ENCODE measurements at regions not wholly inside any gene's neighbourhood (a gene's known extent, or its start where the extent isn't known, plus 50 kb on each side); places are given as distances from the start of the nearest gene placed in this dataset.
A peak's percentile ranks its signal among the peaks of the same experiment; 100 is the strongest.
"Not testable (repeated sequence)": the region's sequence is repeated elsewhere in the genome, so short reads cannot be mapped to it uniquely, and the experiment has no call there.

DNA sequence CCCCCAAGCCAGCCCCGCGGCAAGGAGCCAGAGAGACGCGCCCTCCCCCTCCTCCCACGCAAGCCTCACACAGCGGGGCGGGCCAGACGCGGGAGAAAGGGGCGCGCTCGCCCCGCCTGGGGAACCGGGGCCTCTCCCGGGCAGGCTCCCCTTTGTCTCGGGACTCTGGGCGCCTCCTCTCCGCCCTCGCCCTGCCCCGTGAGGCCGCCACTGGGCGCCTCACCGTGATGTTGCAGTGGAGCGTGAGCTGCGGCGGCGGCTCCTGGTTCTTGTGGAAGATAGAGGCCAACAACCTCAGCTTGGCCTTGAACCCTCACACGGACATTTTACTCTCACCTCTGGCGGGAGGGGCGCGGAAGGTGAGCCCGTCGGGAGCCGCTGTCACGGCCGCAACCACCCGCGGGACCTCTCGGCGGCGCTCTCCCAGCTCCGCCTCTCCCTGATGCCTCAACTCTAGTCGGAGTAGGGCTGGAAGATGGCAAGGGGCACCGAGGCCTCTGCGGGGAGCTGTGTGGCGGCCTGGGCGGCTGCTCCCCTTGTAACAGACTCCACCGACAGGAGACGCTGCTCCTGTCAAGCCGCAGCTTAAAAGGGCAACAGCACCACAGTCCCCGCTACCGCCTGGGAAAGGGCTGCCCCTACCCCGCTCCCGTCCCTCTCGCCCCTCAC, 179.2 kb upstream of the ZSCAN2 start:
- DNase-seq: peak; percentile 58

- DNase-seq: peak; percentile 33
Measured at GRCh38 chr15:84425327-84425726, 175.5 kb upstream of the ZSCAN2 start.

GRCh38 chr15:84473305-84473877, 127.4 kb upstream of the ZSCAN2 start:
- not testable (repeated sequence) for DNase-seq

GRCh38 chr15:84476364-84477033, 124.3 kb upstream of the ZSCAN2 start:
- DNase-seq: not testable (repeated sequence)

- DNase-seq: not testable (repeated sequence)
Measured at GRCh38 chr15:84477550-84477949, 123.3 kb upstream of the ZSCAN2 start.

DNA sequence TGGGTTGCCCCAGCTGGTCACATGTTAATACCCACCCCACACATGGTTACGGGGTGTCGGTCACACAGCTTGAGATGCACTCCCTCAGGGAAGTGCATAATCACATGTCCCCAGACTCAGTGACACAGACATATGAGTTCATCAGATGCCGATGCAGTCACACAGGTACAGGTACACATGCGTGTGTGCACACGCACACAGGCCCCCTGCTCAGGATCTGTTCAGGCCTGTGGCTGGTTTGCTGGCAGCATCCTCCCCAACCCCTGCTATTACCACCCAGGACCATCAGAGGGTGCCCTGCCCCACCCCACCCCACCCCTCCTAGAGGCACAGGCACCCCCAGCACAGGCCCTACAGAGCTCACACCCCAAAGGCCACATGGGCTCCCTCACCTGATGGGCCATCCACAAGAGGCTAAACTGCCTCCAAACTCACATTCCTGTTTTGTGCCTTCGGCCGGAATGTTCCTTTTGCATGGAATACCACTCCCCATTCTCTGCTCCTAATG, 120.6 kb upstream of the ZSCAN2 start:
- DNase-seq: not testable (repeated sequence)

DNA sequence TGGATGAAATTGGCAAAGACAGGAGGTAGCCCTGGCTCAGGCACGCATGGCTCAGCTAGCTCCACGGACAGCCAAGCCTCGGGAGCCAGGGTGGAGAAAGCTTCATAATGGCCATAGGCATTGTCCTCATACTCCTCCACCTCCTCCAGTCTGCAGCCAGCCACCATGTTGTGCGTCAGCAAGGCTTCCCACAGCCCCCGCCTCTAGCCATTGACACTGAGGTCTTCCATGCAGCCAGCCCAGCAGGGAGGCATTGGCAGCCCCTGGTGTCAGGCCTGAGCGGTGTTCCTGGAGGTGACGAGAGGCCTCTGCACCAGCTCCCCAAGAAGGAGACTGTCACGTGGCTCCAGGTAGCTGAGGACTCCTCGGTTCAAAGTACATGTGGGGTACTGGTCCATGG, 117.0 kb upstream of the ZSCAN2 start:
- DNase-seq: peak; percentile 17

DNA sequence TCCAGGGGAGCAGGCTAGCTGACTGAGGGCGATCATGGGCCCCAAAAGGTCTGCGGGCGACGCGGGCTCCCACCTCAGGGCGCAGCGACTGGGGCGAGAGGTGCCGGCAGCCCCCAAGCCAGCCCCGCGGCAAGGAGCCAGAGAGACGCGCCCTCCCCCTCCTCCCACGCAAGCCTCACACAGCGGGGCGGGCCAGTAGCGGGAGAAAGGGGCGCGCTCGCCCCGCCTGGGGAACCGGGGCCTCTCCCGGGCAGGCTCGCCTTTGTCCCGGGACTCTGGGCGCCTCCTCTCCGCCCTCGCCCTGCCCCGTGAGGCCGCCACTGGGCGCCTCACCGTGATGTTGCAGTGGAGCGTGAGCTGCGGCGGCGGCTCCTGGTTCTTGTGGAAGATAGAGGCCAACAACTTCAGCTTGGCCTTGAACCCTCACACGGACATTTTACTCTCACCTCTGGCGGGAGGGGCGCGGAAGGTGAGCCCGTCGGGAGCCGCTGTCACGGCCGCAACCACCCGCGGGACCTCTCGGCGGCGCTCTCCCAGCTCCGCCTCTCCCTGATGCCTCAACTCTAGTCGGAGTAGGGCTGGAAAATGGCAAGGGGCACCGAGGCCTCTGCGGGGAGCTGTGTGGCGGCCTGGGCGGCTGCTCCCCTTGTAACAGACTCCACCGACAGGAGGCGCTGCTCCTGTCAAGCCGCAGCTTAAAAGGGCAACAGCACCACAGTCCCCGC, 100.5 kb upstream of the ZSCAN2 start:
- DNase-seq: peak; percentile 69

GRCh38 chr15:84503101-84503500, 97.7 kb upstream of the ZSCAN2 start:
- DNase-seq: not testable (repeated sequence)

- DNase-seq: not testable (repeated sequence)
Measured at GRCh38 chr15:84505552-84505951, 95.3 kb upstream of the ZSCAN2 start.

- not testable (repeated sequence) for DNase-seq
Measured at GRCh38 chr15:84512324-84512723, 88.5 kb upstream of the ZSCAN2 start.

- DNase-seq: not testable (repeated sequence)
Measured at GRCh38 chr15:84516773-84517172, 84.0 kb upstream of the ZSCAN2 start.

- not testable (repeated sequence) for DNase-seq
Measured at GRCh38 chr15:84525491-84526344, 75.1 kb upstream of the ZSCAN2 start.

DNA sequence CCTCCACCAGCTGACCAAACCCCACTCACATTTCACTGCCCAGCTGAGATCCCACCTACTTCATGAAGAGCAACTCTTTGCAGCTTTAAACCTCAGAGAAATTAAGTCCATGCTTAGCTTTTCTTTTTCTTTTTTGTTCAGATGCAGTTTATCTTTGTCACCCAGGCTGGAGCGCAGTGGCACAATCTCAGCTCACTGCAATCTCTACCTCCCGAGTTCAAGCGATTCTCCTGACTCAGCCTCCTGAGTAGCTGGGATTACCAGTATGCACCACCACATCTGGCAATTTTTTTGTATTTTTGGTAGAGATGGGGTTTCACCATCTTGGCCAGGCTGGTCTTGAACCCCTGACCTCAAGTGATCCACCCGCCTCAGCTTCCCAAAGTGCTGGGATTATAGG, 70.1 kb upstream of the ZSCAN2 start:
- DNase-seq: not testable (repeated sequence)

- DNase-seq: not testable (repeated sequence)
Measured at GRCh38 chr15:84531223-84531622, 69.6 kb upstream of the ZSCAN2 start.

DNA sequence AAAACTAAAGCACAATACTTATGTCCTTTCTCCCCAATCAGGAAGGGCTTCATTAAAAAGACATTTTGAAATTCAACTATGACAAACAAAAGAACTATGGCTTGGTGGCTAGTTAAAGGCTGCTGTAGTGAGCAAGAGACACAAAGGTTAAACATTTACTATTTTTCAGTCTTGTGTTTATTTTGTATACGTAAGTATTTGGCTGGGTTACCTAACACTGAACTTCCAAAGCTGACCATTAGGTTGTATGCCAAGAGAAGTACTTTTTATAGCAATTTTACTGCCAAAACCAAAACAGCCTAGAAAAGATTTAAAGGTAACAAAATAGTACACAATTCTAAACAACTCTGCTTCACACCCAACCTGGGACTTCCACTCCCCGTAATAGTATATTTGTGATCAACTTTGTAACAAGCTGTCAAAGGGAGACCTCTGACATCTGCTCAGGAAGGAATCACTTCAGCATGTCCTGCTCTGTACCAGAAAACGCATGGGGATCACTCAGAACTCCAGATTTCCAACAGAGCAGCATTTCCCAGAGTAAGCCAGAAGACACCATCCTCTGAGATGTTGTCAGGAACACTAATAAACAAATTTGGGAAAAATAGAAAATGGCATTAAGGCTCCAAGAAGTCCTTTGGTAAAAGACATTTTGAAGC, 69.0 kb upstream of the ZSCAN2 start:
- DNase-seq: not testable (repeated sequence)

DNA sequence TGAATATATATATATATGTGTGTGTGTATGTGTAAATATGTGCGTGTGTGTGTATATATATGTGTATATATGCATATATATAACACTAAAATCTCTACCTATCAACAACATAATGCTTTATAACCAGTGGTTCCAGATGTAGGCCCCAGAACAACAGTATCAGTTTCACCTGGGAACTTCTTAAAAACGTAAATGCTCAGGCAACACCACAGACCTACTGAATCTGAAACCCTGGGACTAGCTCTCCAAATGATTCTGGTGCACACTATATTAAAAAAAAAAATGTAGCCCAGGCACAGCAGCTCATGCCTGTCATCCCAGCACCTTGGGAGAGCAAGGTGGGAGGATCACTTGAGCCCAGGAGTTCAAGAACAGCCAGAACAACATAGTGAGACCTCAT, 67.1 kb upstream of the ZSCAN2 start:
- DNase-seq: not testable (repeated sequence)

- not testable (repeated sequence) for DNase-seq
Measured at GRCh38 chr15:84534561-84535235, 66.1 kb upstream of the ZSCAN2 start.

DNA sequence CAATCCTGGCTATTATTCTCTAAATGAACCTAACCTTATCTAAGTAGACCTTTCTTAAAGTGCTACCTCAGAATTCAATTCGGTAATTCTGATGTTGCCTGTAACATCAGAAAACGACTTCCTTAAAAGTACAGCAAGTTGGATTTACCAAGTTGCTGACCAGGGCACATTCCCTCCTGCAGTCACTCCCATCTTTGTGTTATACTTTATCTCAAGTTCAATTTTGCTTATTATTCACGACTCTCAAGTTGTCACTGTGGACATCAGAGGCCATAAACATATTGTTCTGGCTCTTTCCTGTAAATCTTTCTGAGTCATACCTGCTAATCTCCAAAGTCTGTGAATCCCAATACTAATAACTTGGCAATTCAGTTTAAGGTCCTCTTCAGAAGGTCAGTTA, 64.6 kb upstream of the ZSCAN2 start:
- not testable (repeated sequence) for DNase-seq

DNA sequence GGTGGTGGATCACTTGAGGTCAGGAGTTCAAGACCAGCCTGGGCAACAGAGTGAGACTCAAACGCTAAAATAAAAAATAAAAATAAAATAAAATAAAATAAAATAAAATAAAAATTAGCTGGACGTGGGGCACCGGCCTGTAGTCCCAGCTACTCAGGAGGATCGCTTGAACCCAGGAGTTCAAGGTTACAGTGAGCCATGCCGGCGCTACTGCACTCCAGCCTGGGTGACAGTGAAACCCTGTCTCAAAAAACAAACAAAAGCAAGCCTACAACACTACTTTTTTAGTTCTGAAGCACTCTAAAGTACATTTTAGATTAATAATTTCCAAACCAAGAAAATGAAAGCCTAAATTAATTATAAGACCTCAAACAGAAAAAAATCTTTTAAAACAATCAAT, 56.2 kb upstream of the ZSCAN2 start:
- DNase-seq: not testable (repeated sequence)

GRCh38 chr15:84547150-84547549, 53.7 kb upstream of the ZSCAN2 start:
- DNase-seq: not testable (repeated sequence)
